Endothelial cell (in vitro differentiated cells): ENCODE measurements at regions not wholly inside any gene's neighbourhood (a gene's known extent, or its start where the extent isn't known, plus 50 kb on each side); places are given as distances from the start of the nearest gene placed in this dataset.
A peak's percentile ranks its signal among the peaks of the same experiment; 100 is the strongest.

Experiments used
- DNase-seq: peaks from one replicate; pipeline ENCODE4 v3.0.0; 2021; ENCODE audit warnings: low spot score
- H3K27ac Mint-ChIP-seq: one replicate; pipeline ENCODE4 v1.8.0; 2021; ENCODE audit warnings: mixed read lengths, inconsistent platforms; ENCODE audit not compliant: unreplicated experiment
- H3K27me3 Mint-ChIP-seq: one replicate; pipeline ENCODE4 v1.8.0; 2021; ENCODE audit warnings: mild to moderate bottlenecking, moderate library complexity, mixed read lengths, inconsistent platforms; ENCODE audit not compliant: unreplicated experiment
- H3K36me3 Mint-ChIP-seq: one replicate; pipeline ENCODE4 v1.8.0; 2021; ENCODE audit warnings: mild to moderate bottlenecking, low read depth, mixed read lengths, inconsistent platforms; ENCODE audit not compliant: unreplicated experiment
- H3K4me1 Mint-ChIP-seq: one replicate; pipeline ENCODE4 v1.8.0; 2021; ENCODE audit warnings: mild to moderate bottlenecking, mixed read lengths, inconsistent platforms; ENCODE audit not compliant: unreplicated experiment
- H3K4me3 Mint-ChIP-seq: one replicate; pipeline ENCODE4 v1.8.0; 2021; ENCODE audit warnings: mild to moderate bottlenecking, mixed read lengths, inconsistent platforms; ENCODE audit not compliant: unreplicated experiment
- H3K9me3 Mint-ChIP-seq: one replicate; pipeline ENCODE4 v1.8.0; 2021; ENCODE audit warnings: mixed read lengths, inconsistent platforms; ENCODE audit not compliant: unreplicated experiment
- TF ChIP-seq, protein P1 (sequence below): fragments of 200-600 bp; sonication (generic); IDR thresholded peaks from one replicate; pipeline ENCODE4 v1.5.0; 2021; ENCODE audit warnings: antibody characterized with exemption; ENCODE audit not compliant: unreplicated experiment

DNA sequence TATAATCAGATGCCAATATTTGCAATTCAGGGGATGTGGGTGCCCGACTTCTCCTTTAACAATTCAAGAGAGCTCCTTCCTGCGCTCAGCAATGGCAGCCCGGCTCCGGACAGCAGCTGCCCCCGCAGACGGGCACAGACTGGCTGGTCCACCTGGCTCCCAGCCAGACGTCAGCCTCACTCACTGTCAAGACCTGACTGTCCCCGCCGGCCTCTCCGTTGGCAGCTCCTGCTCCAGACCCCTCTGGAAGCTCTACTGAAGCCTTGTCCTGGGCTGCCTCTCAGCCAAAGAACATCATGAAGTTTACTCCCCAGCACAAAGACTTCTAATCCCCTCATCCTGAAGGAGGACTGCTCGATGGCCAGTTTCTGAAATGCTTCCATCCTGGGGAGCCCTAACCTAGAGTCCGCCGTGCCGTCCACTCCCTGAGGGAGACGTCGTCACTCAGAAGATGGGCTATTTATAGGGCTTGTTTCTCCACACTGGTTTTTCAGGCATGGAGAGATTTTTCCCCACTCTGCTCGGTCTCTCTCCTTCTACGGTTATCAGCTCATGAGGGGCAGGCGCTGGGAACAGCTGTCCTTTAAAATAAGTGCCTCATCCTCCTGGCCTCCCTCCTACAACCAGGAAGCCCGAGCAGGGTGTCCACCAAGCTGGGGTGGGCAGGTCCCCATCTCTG, 126.2 kb downstream of the RFLNA start:
- H3K36me3 Mint-ChIP-seq: peaks cover 31% of the 10 kb centered on the region
- no peak overlapping the region for H3K4me3 Mint-ChIP-seq
- DNase-seq: no peak
- H3K9me3 Mint-ChIP-seq: no peaks in the 10 kb centered on the region
- peaks cover 5% of the 10 kb centered on the region for H3K27me3 Mint-ChIP-seq
- H3K27ac Mint-ChIP-seq: no peak overlapping the region
- TF ChIP-seq, protein P1, sequence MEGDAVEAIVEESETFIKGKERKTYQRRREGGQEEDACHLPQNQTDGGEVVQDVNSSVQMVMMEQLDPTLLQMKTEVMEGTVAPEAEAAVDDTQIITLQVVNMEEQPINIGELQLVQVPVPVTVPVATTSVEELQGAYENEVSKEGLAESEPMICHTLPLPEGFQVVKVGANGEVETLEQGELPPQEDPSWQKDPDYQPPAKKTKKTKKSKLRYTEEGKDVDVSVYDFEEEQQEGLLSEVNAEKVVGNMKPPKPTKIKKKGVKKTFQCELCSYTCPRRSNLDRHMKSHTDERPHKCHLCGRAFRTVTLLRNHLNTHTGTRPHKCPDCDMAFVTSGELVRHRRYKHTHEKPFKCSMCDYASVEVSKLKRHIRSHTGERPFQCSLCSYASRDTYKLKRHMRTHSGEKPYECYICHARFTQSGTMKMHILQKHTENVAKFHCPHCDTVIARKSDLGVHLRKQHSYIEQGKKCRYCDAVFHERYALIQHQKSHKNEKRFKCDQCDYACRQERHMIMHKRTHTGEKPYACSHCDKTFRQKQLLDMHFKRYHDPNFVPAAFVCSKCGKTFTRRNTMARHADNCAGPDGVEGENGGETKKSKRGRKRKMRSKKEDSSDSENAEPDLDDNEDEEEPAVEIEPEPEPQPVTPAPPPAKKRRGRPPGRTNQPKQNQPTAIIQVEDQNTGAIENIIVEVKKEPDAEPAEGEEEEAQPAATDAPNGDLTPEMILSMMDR: no peak
- peaks cover 5% of the 10 kb centered on the region for H3K4me1 Mint-ChIP-seq

DNA sequence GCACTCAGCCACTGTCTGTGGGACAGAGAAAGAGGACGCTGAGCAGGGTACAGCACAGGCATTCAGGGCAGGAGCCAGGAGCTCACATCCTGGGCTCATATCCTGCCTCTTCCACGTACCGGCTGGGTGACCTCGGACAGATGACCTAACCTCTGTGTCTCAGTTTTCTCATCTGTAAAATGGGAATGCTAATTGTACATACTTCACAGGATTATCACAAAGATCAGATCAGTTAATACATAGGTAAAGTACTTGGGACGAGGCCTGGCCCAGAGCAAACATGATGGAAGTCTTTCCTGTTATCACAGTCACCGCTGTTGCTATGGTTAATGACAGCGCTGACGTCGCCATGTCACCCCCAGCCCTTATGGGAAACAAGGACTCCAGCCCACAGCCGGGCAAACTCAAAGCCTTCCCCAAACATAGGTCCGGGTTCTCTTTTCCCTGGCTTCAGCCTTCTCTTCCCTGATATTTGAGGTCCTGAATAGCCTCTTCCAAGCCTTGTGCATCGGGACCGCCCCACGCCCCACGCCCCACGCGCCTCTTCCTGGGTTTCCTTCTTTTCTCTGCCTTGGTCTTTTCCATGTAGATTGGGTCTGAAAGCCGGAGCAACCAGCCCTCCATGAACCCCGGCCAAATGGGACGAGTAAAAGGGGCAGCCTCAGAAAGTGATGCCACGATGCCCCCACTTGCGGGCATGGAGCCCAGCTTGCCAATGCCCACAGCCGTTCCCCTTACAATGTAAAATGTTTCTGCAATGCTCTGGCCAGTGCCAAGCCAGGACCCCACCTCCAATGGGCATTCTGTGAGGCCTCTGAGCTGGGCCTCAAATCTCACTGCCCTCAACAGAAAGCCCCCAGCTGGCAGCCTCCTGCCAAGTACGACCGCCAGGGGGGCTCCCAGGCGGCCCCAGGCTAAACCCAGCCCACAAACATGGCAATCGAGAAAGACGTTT, 125.4 kb downstream of the RFLNA start:
- Mint-ChIP-seq H3K4me3 (peak overlapping the region; percentile 74), H3K36me3 (peaks cover 33% of the 10 kb centered on the region), H3K27ac (peak overlapping the region; percentile 57), H3K9me3 (no peaks in the 10 kb centered on the region), H3K4me1 (peaks cover 5% of the 10 kb centered on the region), H3K27me3 (peaks cover 5% of the 10 kb centered on the region)
- no peak for DNase-seq
- TF ChIP-seq, protein P1: no peak

DNA sequence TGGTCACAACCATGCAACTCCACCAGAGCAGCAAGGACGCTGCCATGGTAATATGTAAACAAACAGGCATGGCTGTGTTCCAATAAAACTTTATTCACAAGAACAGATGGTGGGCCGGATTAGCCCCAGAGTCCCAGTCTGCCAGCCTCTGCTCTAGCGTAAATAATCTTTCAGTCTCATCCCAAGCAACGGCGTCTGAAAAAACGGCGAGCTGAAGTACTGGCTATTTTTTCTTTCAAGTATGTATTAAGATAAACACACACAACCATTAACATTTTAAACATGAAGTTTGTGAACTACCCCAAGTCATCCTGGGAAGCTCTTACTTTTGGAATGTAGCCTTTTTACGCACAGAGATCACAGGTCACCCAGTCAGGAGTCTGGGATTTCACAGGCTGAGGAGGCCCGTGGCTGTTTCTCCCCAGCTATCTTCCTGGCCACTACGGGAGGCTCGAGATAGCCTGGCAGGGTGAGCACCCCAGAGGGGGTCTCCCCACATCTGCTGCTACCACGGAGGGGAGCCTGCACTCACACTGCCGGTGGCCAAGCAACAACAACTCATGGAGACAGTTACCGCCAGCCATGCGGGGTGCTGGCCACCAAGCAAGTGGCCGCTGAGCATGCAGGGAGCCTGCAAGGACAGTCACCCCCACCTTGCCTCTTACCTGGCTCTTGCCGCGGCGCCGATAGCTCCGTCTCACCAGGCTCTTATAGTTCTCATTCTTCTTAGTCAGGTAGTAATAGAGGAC, 124.6 kb downstream of the RFLNA start:
- Mint-ChIP-seq H3K27me3 (peaks cover 4% of the 10 kb centered on the region), H3K27ac (peak overlapping the region; percentile 65), H3K9me3 (no peaks in the 10 kb centered on the region), H3K4me1 (peaks cover 5% of the 10 kb centered on the region), H3K4me3 (peak overlapping the region; percentile 74), H3K36me3 (peaks cover 33% of the 10 kb centered on the region)
- TF ChIP-seq, protein P1: no peak
- no peak for DNase-seq

DNA sequence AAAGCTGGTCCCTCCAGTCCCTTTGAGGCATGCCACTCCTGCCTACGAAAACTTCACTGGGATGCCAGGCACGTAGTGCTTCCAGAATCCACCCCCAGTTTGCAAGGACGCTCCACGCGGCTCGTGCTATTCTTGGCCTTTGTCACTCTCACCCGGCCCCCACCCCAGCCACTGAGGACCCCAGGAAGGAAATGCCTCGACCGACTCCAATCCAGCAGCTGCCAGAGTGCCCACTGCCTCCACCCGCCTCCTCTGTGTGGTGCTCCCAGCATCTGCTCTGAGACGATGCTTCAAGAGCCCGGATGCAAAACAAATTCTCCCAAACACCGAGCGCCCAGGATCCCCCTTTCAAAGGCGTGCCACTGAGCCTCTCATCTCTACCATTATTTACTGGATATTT, 123.9 kb downstream of the RFLNA start:
- Mint-ChIP-seq H3K36me3 (peaks cover 28% of the 10 kb centered on the region), H3K27ac (peak overlapping the region; percentile 65), H3K27me3 (peaks cover 7% of the 10 kb centered on the region), H3K4me1 (peaks cover 5% of the 10 kb centered on the region), H3K9me3 (no peaks in the 10 kb centered on the region), H3K4me3 (no peak overlapping the region)
- TF ChIP-seq, protein P1: no peak
- no peak for DNase-seq
